GM12891 (cell line): ENCODE measurements at regions not wholly inside any gene's neighbourhood (a gene's known extent, or its start where the extent isn't known, plus 50 kb on each side); places are given as distances from the start of the nearest gene placed in this dataset.
"Not testable (repeated sequence)": the region's sequence is repeated elsewhere in the genome, so short reads cannot be mapped to it uniquely, and the experiment has no call there.

Source experiments
- DNase-seq: peaks from one replicate; pipeline ENCODE4 v3.0.0; 2011; ENCODE audit warnings: low spot score; ENCODE audit not compliant: insufficient read length
- FAIRE-seq: peaks from 2 replicates; lab custom pipeline; 2011; peaks lifted over from hg19 to GRCh38; lab: Jason Lieb, UNC
- PAX5 ChIP-seq: IDR thresholded peaks from 2 replicates; pipeline ENCODE4 v1.6.1; 2011; ENCODE audit warnings: low read length, moderate library complexity, mild to moderate bottlenecking; ENCODE audit not compliant: insufficient read depth, severe bottlenecking
- POLR2A ChIP-seq: IDR thresholded peaks from 2 replicates; pipeline ENCODE4 v1.6.1; 2011; ENCODE audit warnings: low read depth, low read length, control low read depth
- POLR2AphosphoS5 ChIP-seq: IDR thresholded peaks from 2 replicates; pipeline ENCODE4 v1.6.1; 2011; ENCODE audit warnings: low read depth, low read length, control low read depth
- POU2F2 ChIP-seq: IDR thresholded peaks from 2 replicates; pipeline ENCODE4 v1.6.1; 2011; ENCODE audit warnings: low read depth, mild to moderate bottlenecking, control low read depth, low read length, moderate library complexity
- SPI1 ChIP-seq: IDR thresholded peaks from 2 replicates; pipeline ENCODE4 v1.6.1; 2011; ENCODE audit warnings: low read depth, low read length, control low read depth
- TAF1 ChIP-seq: IDR thresholded peaks from 2 replicates; pipeline ENCODE4 v1.6.1; 2011; ENCODE audit warnings: low read depth, low read length, control low read depth

DNA sequence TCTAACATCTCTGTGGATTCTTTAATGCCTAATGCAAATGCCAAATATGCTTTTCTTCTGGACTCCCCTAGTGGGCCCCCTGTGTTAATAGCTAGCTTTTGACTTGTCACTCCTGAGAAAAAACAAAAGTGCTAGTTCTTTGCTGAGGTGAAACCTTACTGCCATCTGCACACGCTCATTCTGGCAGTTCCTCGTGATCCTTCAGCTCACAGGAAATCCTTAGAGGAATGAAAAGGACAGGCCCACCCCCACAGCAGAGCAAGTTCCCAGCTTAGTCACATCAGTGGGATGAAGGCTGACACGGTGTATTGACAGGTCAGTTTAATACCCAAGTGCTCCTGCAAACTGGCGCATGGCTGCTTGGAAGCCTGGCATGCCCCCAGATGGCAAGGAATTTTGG lies 165.1 kb upstream of the ATP2B1 start:
- TF ChIP-seq POU2F2, result no peak
- TF ChIP-seq POLR2AphosphoS5, result no peak
- TF ChIP-seq PAX5, result no peak
- TF ChIP-seq POLR2A, result no peak
- no peak for TF ChIP-seq TAF1
- no peak for TF ChIP-seq SPI1
- no peak for DNase-seq
- peak; percentile 41 for FAIRE-seq

DNA sequence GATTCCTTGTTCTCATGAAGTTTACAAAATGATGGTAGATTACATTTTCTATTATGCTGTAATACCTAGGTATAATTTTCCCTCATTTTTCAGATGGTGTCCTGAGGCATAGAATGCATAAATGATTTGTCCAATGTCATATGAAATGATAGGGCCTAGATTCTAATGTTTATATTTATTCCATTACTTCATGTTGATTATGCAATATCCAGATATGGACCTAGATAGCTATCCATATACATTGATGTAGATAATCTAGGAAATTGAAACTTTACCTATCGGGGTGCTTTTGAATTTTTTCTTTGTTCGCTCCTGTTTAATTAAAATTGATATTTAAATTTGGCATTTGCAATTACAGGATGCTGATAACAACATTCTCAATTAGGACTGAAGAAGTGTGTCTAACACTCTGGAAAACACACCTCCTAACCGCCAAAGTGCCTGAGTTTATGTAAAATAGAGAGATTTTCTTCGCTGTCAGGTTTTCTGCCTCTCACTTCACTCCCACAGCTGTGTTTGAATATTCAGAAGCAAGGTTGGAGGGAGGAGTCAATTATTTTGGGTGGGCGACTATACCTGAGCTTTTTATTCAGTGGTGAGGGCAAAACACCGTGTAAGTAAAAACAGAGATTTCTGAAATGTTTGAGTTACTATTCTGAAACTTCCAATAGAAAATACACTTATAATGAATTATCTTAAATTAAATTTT lies 164.4 kb upstream of the ATP2B1 start:
- no peak for FAIRE-seq
- DNase-seq, result no peak
- TF ChIP-seq TAF1 (no peak), SPI1 (no peak), POLR2AphosphoS5 (no peak), POLR2A (no peak), POU2F2 (no peak)

DNA sequence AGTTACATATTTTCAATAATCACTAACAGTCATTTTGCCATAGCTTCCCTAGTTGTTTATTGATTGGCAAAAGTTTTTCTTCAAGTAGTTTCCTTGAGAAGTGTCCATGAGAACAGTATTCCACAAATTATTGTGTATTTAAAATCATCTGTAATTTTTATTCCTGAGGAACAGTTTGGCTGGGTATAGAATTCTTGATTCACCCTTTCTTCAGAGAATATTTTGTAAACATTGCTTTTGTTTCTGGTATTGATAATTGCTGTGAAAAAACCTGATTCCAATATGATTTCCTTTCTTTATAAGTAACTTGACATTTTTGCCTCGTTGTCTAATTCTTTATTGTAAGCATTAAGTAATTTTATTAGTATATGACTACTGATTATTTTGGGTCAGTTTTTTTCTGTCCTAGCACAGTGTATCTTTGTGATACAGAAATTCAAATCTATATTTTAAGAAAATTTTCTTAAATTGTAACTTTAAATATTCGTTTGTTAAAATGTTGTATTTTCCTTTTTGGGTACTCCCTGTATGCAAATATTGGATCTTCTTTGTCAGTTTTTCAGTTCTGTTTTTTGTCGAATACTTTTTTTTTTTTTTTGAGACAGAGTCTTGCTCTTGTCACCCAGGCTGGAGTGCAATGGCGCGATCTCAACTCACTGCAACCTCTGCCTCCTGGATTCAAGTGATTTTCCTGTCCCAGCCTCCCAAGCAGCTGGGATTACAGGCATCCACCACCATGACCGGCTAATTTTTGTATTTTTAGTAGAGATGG lies 162.0 kb upstream of the ATP2B1 start:
- TF ChIP-seq PAX5 (no peak), POLR2AphosphoS5 (no peak), POLR2A (no peak), POU2F2 (no peak), TAF1 (no peak), SPI1 (no peak)

DNA sequence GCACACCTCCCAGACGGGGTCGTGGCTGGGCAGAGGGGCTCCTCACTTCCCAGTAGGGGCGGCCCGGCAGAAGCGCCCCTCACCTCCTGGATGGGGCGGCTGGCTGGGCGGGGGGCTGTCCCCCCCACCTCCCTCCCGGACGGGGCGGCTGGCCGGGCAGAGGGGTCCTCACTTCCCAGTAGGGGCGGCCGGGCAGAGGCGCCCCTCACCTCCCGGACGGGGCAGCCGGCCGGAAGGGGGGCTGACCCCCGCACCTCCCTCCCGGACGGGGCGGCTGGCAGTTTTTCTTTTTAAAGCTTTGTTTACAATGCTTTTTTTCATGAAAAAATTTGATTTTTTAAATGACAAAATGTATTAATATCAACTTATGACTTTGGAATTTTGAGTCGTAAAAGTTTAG lies 159.0 kb upstream of the ATP2B1 start:
- not testable (repeated sequence) for FAIRE-seq, DNase-seq

More for the DNA sequence above, 162.0 kb upstream of the ATP2B1 start:
- FAIRE-seq (no peak), DNase-seq (no peak)

DNA sequence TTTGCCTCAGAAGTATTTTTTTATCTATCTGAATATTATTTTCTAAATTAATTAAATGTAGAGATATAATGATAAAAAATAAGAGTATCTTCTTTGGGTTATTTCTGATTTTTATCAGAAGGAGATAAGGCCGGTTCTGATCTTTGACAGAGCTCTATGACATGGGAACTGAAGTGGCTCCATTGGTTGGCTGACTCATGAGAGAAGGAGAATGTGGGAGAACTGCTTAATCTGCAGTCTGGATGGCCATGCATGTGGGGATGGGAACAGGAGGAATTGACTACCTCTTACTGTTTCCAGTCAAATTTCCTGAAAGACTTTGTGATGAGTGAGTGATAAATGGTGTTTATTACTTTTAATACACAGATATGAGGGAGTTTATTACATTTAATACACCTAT lies 155.8 kb upstream of the ATP2B1 start:
- DNase-seq, result no peak
- TF ChIP-seq TAF1 (no peak), POLR2A (no peak), POU2F2 (no peak), POLR2AphosphoS5 (no peak), SPI1 (no peak), PAX5 (no peak)

DNA sequence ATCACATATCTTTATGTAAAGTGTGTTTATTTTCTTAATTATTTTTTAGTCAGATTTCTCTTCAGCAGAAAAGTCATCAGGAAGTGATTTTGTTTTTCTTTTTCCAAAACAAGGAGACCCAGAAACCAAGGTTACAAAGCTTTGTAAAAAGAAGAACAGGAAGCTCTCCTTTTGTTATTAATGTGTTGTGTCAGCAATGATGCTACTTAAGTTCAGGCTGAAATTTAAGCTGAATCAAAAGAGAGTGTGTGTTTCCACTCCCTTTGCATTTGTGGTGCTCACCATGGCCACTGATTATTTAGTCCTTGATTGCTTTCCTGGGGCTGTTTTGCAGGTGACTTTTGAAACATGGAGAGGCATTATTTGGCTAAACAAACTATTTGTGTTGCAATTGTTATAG lies 155.3 kb upstream of the ATP2B1 start:
- no peak for TF ChIP-seq POU2F2
- peak; percentile 45 for TF ChIP-seq SPI1
- no peak for FAIRE-seq
- no peak for DNase-seq

More for the DNA sequence above, 155.8 kb upstream of the ATP2B1 start:
- no peak for FAIRE-seq

DNA sequence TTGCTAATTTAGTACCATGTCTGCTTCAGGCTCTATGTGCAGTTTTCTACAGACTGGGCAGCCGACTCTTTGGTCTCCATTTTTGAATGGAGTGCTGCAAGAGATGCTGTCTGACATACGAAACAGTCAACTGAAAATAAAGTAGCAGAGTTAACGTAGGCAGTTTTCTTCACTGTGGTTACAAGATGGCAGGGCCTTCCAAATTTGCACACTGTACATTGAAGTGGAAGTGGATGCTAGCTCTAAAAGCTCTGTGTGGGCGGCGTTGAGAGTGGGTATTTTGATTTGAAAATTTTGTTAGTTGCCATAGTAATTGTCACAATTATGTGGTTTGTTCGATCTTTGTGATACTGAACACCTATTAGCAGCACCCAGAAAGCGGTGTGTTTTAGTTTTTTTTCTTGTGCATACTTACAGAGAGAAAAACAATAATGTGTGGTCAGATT lies 154.9 kb upstream of the ATP2B1 start:
- DNase-seq (no peak), FAIRE-seq (peak; percentile 87)
- no peak for TF ChIP-seq POU2F2
- no peak for TF ChIP-seq PAX5
- 0 out of 2 replicates have a peak, but pooled peaks have one; percentile 23 for TF ChIP-seq POLR2AphosphoS5
- peak; percentile 53 for TF ChIP-seq SPI1
- TF ChIP-seq TAF1, result peak; percentile 55; the same call in 1 of the 2 replicates

DNA sequence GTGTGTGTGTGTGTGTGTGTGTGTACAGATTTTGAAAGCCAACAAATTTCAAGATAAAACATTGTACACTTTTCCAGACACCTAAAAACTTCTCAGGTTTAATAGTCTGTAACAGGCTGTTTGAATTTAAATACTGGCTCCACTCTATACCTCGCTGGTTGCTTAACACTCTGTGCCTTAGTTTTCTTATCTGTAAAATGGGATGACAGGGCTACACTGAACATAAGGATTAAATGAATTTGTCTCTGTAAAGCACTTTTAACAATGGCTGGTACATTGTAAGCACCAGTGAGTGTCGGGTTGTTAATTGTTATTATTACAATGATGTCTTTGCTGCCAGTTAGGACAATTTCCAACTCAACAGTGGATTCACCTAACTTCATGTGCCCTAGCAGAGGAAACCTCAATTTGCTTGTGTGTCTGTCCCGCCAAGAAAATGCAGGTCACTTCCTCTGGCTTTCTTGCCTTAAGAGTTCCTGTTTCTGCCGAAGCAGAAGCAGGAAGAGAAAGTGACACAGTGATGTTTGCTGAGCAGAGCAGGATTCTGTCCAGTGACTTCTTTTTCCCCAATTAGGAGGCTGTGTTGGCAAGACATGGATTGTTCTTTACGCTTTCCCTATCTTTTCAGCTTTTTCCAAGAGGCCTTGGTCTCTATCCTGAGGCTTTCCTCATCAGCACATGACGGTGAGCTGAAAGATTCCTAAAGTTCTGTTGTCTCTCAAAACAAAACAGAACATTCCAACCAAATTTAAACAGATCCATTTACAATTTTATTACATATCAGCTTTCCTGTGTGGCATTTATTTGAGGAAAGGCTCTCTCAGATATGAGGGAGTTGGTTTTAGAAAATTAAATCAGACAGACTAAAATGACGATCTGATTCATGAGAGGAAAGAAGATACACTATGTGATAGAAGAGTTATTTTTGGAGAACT lies 154.1 kb upstream of the ATP2B1 start:
- DNase-seq, result no peak
- peak; percentile 66; the same call in 1 of the 2 replicates for TF ChIP-seq TAF1
- TF ChIP-seq SPI1, result peak; percentile 96
- peak; percentile 65; the same call in 1 of the 2 replicates for TF ChIP-seq POU2F2
- TF ChIP-seq PAX5, result no peak
- TF ChIP-seq POLR2AphosphoS5, result no peak; the same call in 1 of the 2 replicates
- peak; percentile 81; the same call in 1 of the 2 replicates for TF ChIP-seq POLR2A
- FAIRE-seq, result peak; percentile 94

DNA sequence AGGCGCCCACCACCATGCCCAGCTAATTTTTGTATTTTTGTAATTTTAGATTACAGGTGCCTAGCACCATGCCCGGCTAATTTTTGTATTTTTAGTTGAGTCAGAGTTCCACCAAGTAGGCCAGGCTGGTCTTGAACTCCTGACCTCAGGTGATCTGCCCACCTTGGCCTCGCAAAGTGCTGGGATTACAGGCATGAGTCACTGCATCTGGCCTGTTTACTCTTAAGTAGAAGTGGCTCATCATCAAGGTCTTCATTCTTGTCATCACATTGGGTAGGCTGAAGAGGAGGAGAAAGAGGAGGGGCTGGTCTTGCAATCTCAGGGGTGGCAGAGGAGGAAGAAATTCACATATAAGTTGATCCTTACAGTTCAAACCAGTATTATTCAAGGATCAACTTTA lies 152.4 kb upstream of the ATP2B1 start:
- DNase-seq (no peak), FAIRE-seq (no peak)
- TF ChIP-seq POLR2AphosphoS5 (no peak), POU2F2 (no peak), SPI1 (no peak), TAF1 (no peak), POLR2A (no peak), PAX5 (no peak)
